OCI-LY1 (cell line): ENCODE measurements at regions not wholly inside any gene's neighbourhood (a gene's known extent, or its start where the extent isn't known, plus 50 kb on each side); places are given as distances from the start of the nearest gene placed in this dataset.

ENCODE experiments used
- H2AFZ ChIP-seq: fragments of 200-600 bp; sonication (generic), shearing (Covaris generic); 2 replicates; pipeline ENCODE4 v1.6.0; 2014; ENCODE audit warnings: antibody characterized with exemption, mild to moderate bottlenecking, low read length
- H3F3A ChIP-seq: fragments of 200-600 bp; sonication (generic), shearing (Covaris generic); 2 replicates; pipeline ENCODE4 v1.6.0; 2014; ENCODE audit warnings: mild to moderate bottlenecking, antibody characterized with exemption, low read length, moderate library complexity; ENCODE audit not compliant: insufficient read depth
- H3K27ac ChIP-seq: fragments of 200-600 bp; sonication (generic); 2 replicates; pipeline ENCODE4 v1.5.1; 2014; ENCODE audit warnings: low read length, mixed run types, mild to moderate bottlenecking, low read depth; ENCODE audit not compliant: poor library complexity, severe bottlenecking
- H3K27me3 ChIP-seq: fragments of 200-600 bp; sonication (generic); 2 replicates; pipeline ENCODE4 v1.6.0; 2014; ENCODE audit warnings: antibody characterized with exemption, mild to moderate bottlenecking, low read length, moderate library complexity; ENCODE audit not compliant: insufficient read depth
- H3K36me3 ChIP-seq: fragments of 200-600 bp; sonication (generic); 2 replicates; pipeline ENCODE4 v1.6.1; 2014; ENCODE audit warnings: mild to moderate bottlenecking, antibody characterized with exemption, low read length, moderate library complexity, mixed read lengths; ENCODE audit not compliant: insufficient read depth
- H3K4me1 ChIP-seq: fragments of 200-600 bp; sonication (generic); 2 replicates; pipeline ENCODE4 v1.5.1; 2014; ENCODE audit warnings: mild to moderate bottlenecking, low read length, moderate library complexity; ENCODE audit not compliant: insufficient read depth, severe bottlenecking
- H3K4me2 ChIP-seq: fragments of 200-600 bp; sonication (generic), shearing (Covaris generic); 2 replicates; pipeline ENCODE4 v1.6.1; 2014; ENCODE audit warnings: low read length
- H3K4me3 ChIP-seq: fragments of 200-600 bp; sonication (generic); 2 replicates; pipeline ENCODE4 v1.5.1; 2014; ENCODE audit warnings: low read length, low read depth, mild to moderate bottlenecking, mixed read lengths; ENCODE audit not compliant: poor library complexity, severe bottlenecking
- H3K79me2 ChIP-seq: fragments of 200-600 bp; shearing (Covaris generic); 2 replicates; pipeline ENCODE4 v1.6.1; 2016; ENCODE audit warnings: mixed run types, low read length, mixed read lengths; ENCODE audit not compliant: insufficient read depth
- H3K9ac ChIP-seq: fragments of 200-600 bp; sonication (generic), shearing (Covaris generic); 2 replicates; pipeline ENCODE4 v1.6.1; 2014; ENCODE audit warnings: mild to moderate bottlenecking, low read length, mixed read lengths
- H3K9me2 ChIP-seq: fragments of 200-600 bp; sonication (generic), shearing (Covaris generic); 2 replicates; pipeline ENCODE4 v1.6.1; 2014; ENCODE audit warnings: low read depth, mild to moderate bottlenecking, low read length, mixed read lengths
- H3K9me3 ChIP-seq: fragments of 200-600 bp; shearing (Covaris generic); 2 replicates; pipeline ENCODE4 v1.6.1; 2014; ENCODE audit warnings: low read length, mixed read lengths
- H4K20me1 ChIP-seq: fragments of 200-600 bp; sonication (generic), shearing (Covaris generic); 2 replicates; pipeline ENCODE4 v1.6.0; 2016; ENCODE audit warnings: mild to moderate bottlenecking, low read length; ENCODE audit not compliant: insufficient read depth
- CTCF ChIP-seq: fragments of 200-600 bp; sonication (generic), shearing (Covaris generic); IDR thresholded peaks from 2 replicates; pipeline ENCODE4 v1.5.1; 2017; ENCODE audit warnings: mild to moderate bottlenecking, antibody characterized with exemption, low read length, moderate library complexity, mixed read lengths
- EZH2 ChIP-seq: fragments of 200-600 bp; sonication (generic), shearing (Covaris generic); IDR thresholded peaks from 2 replicates; pipeline ENCODE4 v1.8.0; 2017; ENCODE audit warnings: borderline replicate concordance, mixed run types, mild to moderate bottlenecking, antibody characterized with exemption, low read length, moderate library complexity, mixed read lengths

GRCh38 chr22:47816121-47816862 is 1053.8 kb downstream of the TBC1D22A start:
- no peak overlapping the region for H3K27ac ChIP-seq
- H3K4me3 ChIP-seq: no peak overlapping the region
- H3K27me3 ChIP-seq: peaks cover 6% of the 10 kb centered on the region; the same call in 1 of the 2 replicates
- H4K20me1 ChIP-seq: no peaks in the 10 kb centered on the region
- TF ChIP-seq EZH2: no peak
- no peak for TF ChIP-seq CTCF
- H3K4me2 ChIP-seq: no peak overlapping the region
- no peaks in the 10 kb centered on the region for H3K4me1 ChIP-seq
- H3K9ac ChIP-seq: no peak overlapping the region
- H2AFZ ChIP-seq: no peak overlapping the region
- H3K9me2 ChIP-seq: no peaks in the 10 kb centered on the region
- H3K9me3 ChIP-seq: no peaks in the 10 kb centered on the region
- no peaks in the 10 kb centered on the region for H3F3A ChIP-seq
- no peaks in the 10 kb centered on the region; the same call in 1 of the 2 replicates for H3K36me3 ChIP-seq
- H3K79me2 ChIP-seq: no peaks in the 10 kb centered on the region

GRCh38 chr22:47814474-47814873 is 1052.0 kb downstream of the TBC1D22A start:
- Histone ChIP-seq H3F3A (no peaks in the 10 kb centered on the region), H3K9ac (no peak overlapping the region), H3K36me3 (no peaks in the 10 kb centered on the region), H4K20me1 (no peaks in the 10 kb centered on the region), H3K27me3 (peaks cover 6% of the 10 kb centered on the region; the same call in 1 of the 2 replicates), H3K9me3 (no peaks in the 10 kb centered on the region), H3K4me1 (no peaks in the 10 kb centered on the region), H3K4me2 (no peak overlapping the region), H3K4me3 (no peak overlapping the region), H3K27ac (no peak overlapping the region), H3K79me2 (no peaks in the 10 kb centered on the region), H2AFZ (no peak overlapping the region), H3K9me2 (no peaks in the 10 kb centered on the region)
- no peak for TF ChIP-seq CTCF
- TF ChIP-seq EZH2: no peak

GRCh38 chr22:47813661-47814060 is 1051.2 kb downstream of the TBC1D22A start:
- Histone ChIP-seq H3K9me3 (no peaks in the 10 kb centered on the region), H3K9me2 (no peaks in the 10 kb centered on the region), H3K79me2 (no peaks in the 10 kb centered on the region), H3K4me1 (no peaks in the 10 kb centered on the region), H4K20me1 (no peaks in the 10 kb centered on the region), H3K4me2 (no peak overlapping the region), H2AFZ (no peak overlapping the region), H3K36me3 (no peaks in the 10 kb centered on the region), H3K4me3 (no peak overlapping the region), H3K27me3 (peaks cover 6% of the 10 kb centered on the region; the same call in 1 of the 2 replicates), H3K9ac (no peak overlapping the region), H3F3A (no peaks in the 10 kb centered on the region), H3K27ac (no peak overlapping the region)
- TF ChIP-seq EZH2: no peak
- no peak for TF ChIP-seq CTCF
